Vagina (tissue), 2 donors: ENCODE measurements at regions not wholly inside any gene's neighbourhood (a gene's known extent, or its start where the extent isn't known, plus 50 kb on each side); places are given as distances from the start of the nearest gene placed in this dataset.
"Not testable (repeated sequence)": the region's sequence is repeated elsewhere in the genome, so short reads cannot be mapped to it uniquely, and the experiment has no call there.

ENCODE experiments used
- CTCF ChIP-seq, 3 experiments: fragments of 450-650 bp in 2 of 3; fragments of 200-600 bp in 1 of 3; sonication (generic) in 1 of 3; IDR thresholded peaks; one replicate each; pipeline ENCODE4 v1.5.1; 2017 to 2019; ENCODE audit warnings: antibody characterized with exemption in 3 of 3, mild to moderate bottlenecking in 2 of 3, moderate library complexity in 2 of 3
- POLR2A ChIP-seq, 2 donors: fragments of 450-650 bp; IDR thresholded peaks; one replicate each; pipeline ENCODE4 v1.6.1; 2017; ENCODE audit warnings: antibody characterized with exemption in 2 of 2, mild to moderate bottlenecking in 2 of 2, moderate library complexity in 2 of 2
- POLR2AphosphoS5 ChIP-seq, 2 donors: sonication (generic); formaldehyde crosslinking; IDR thresholded peaks; one replicate each; pipeline ENCODE4 v1.9.0; 2017; ENCODE audit warnings: antibody characterized with exemption in 2 of 2, mild to moderate bottlenecking in 2 of 2, low read depth in 1 of 2; ENCODE audit not compliant: insufficient read depth in 1 of 2

- not testable (repeated sequence) for TF ChIP-seq POLR2A (IDR thresholded peaks at IDR 0.05); CTCF (IDR thresholded peaks at IDR 0.05); POLR2AphosphoS5 (IDR thresholded peaks at IDR 0.05; ENCODE audit: insufficient read depth in 1 of 2, low read depth in 1 of 2)
Measured at GRCh38 chr16:29116207-29116606, 131.4 kb downstream of the LAT start.
